ENCODE measurements at regions not wholly inside any gene's neighbourhood (a gene's known extent, or its start where the extent isn't known, plus 50 kb on each side); places are given as distances from the start of the nearest gene placed in this dataset.

GRCh38 chr15:38129531-38130204 is 123.0 kb upstream of the SPRED1 start:
- Histone ChIP-seq H3K79me1 (ENCODE audit: low read depth, low read length) (no peaks in the 10 kb centered on the region), H3K4ac (replicated peaks; ENCODE audit: insufficient read length, low read depth, low read length) (no peak overlapping the region), H3K79me2 (ENCODE audit: control insufficient read depth in 1 of 2, insufficient read depth in 2 of 2, low read length in 2 of 2) (no peaks in the 10 kb centered on the region), H2BK20ac (ENCODE audit: low read length) (no peak overlapping the region), H3K4me1 (replicated peaks in 1 of 4; ENCODE audit: control insufficient read depth in 3 of 4, insufficient read depth in 4 of 4, low read length in 3 of 4) (peaks cover 0 to 3% (median 0%) of the 10 kb centered on the region in 4 experiments; a peak in 1 of 7 replicates), H3K23ac (ENCODE audit: insufficient read length) (no peak overlapping the region), H2BK12ac (ENCODE audit: low read depth, low read length) (no peak overlapping the region), H2BK15ac (ENCODE audit: low read length) (no peak overlapping the region), H2AFZ (ENCODE audit: low read length) (peak overlapping the region; percentile 18; the same call in 1 of the 2 replicates), H4K8ac (ENCODE audit: extremely low read depth, insufficient read depth, low read length) (no peak overlapping the region; the same call in 1 of the 2 replicates), H3K56ac (replicated peaks; ENCODE audit: insufficient read length, low read depth, low read length) (no peak overlapping the region), H4K20me1 (replicated peaks in 1 of 2; ENCODE audit: control insufficient read depth in 1 of 2, insufficient read depth in 2 of 2, low read length in 2 of 2) (no peaks in the 10 kb centered on the region), H2BK5ac (ENCODE audit: low read depth, low read length) (no peak overlapping the region), H3K27me3 (replicated peaks in 1 of 4; ENCODE audit: control insufficient read depth in 3 of 4, extremely low read depth in 1 of 4, insufficient read depth in 3 of 4, low read length in 3 of 4) (no peaks in the 10 kb centered on the region), H3K18ac (ENCODE audit: extremely low read depth, low read length) (no peak overlapping the region), H3K4me2 (ENCODE audit: insufficient read depth in 1 of 2, low read depth in 2 of 2, low read length in 2 of 2) (no peak overlapping the region), H3K36me3 (ENCODE audit: control insufficient read depth in 2 of 4, insufficient read depth in 4 of 4, low read length in 3 of 4) (no peaks in the 10 kb centered on the region), H3K9ac (replicated peaks in 1 of 4; ENCODE audit: extremely low read depth in 1 of 4, low read depth in 3 of 4, low read length in 3 of 4) (no peak overlapping the region), H2BK120ac (replicated peaks; ENCODE audit: low read depth, low read length) (no peak overlapping the region), H3K23me2 (ENCODE audit: low read depth, low read length) (no peaks in the 10 kb centered on the region), H3K27ac (ENCODE audit: low read depth, low read length) (no peak overlapping the region), H3K9me3 (ENCODE audit: insufficient read depth in 2 of 2, low read depth in 1 of 2, low read length in 1 of 2) (no peaks in the 10 kb centered on the region), H4K5ac (ENCODE audit: insufficient read length, low read depth, low read length) (no peak overlapping the region), H2AK5ac (ENCODE audit: low read depth, low read length) (no peak overlapping the region), H3K4me3 (ENCODE audit: extremely low read depth in 1 of 4, insufficient read depth in 2 of 4, low read depth in 3 of 4, low read length in 4 of 4) (no peak overlapping the region), H4K91ac (replicated peaks; ENCODE audit: insufficient read length, low read length) (no peak overlapping the region), H3K14ac (ENCODE audit: insufficient read length) (no peak overlapping the region)
- DNase-seq (ENCODE audit: low read depth in 1 of 2, low spot score in 2 of 2) = no peak
- CTCF ChIA-PET (ENCODE audit: partially characterized antibody) = interaction anchor here (0.7 to 0.9 kb wide), 2 partner anchors 122 to 387 kb away, joined by 3 to 4 read pairs; no protein-coding TSS in a partner anchor
- FAIRE-seq = no peak
- POLR2A ChIA-PET (ENCODE audit: partially characterized antibody) = no interaction called here
- 83% methylated on average over 11 of the region's 12 CpGs; no CpG with 5 or more reads in 1 of the 2 experiments for WGBS, 2 experiments (ENCODE audit: extremely low coverage in 1 of 2, insufficient coverage in 1 of 2, insufficient read length in 1 of 2, insufficient replicate concordance in 2 of 2, low coverage in 1 of 2, low lambda C conversion rate in 2 of 2, missing lambda C conversion rate in 1 of 2)
- TF ChIP-seq KDM4A (IDR thresholded peaks at IDR 0.05; ENCODE audit: low read depth, low read length, severe bottlenecking) (no peak), KDM1A (IDR thresholded peaks at IDR 0.05; ENCODE audit: borderline replicate concordance, low read length) (no peak), RBBP5 (IDR thresholded peaks at IDR 0.05; ENCODE audit: borderline replicate concordance, low read depth, low read length) (no peak), SUZ12 (IDR thresholded peaks at IDR 0.05; ENCODE audit: low read length) (no peak), KDM5A (IDR thresholded peaks at IDR 0.05; ENCODE audit: low read length) (no peak), SIX5 (IDR thresholded peaks at IDR 0.05; ENCODE audit: low read depth, low read length) (no peak)
